HG03108 (cell line): ENCODE measurements at regions not wholly inside any gene's neighbourhood (a gene's known extent, or its start where the extent isn't known, plus 50 kb on each side); places are given as distances from the start of the nearest gene placed in this dataset.

Source experiments
- ATAC-seq: cut with Tn5 transposase; IDR thresholded peaks from one replicate; pipeline ENCODE4 v1.9.1; 2021; ENCODE audit warnings: moderate library complexity; ENCODE audit not compliant: unreplicated experiment

- ATAC-seq: no peak
Measured at GRCh38 chr1:55611123-55611522, 396.0 kb upstream of the USP24 start.

GRCh38 chr1:55610203-55610602 is 395.0 kb upstream of the USP24 start:
- ATAC-seq: no peak

- no peak for ATAC-seq
Measured at GRCh38 chr1:55609630-55610029, 394.5 kb upstream of the USP24 start.

- ATAC-seq: no peak
Measured at GRCh38 chr1:55605155-55605554, 390.0 kb upstream of the USP24 start.

GRCh38 chr1:55604749-55605148 is 389.6 kb upstream of the USP24 start:
- ATAC-seq: no peak

GRCh38 chr1:55604179-55604578 is 389.0 kb upstream of the USP24 start:
- ATAC-seq: no peak

- no peak for ATAC-seq
Measured at GRCh38 chr1:55600242-55600641, 385.1 kb upstream of the USP24 start.

- no peak for ATAC-seq
Measured at GRCh38 chr1:55597910-55598309, 382.7 kb upstream of the USP24 start.

GRCh38 chr1:55594701-55595100 is 379.5 kb upstream of the USP24 start:
- ATAC-seq: no peak

- no peak for ATAC-seq
Measured at GRCh38 chr1:55593298-55593697, 378.1 kb upstream of the USP24 start.

GRCh38 chr1:55592122-55592521 is 377.0 kb upstream of the USP24 start:
- no peak for ATAC-seq

GRCh38 chr1:55589671-55590297 is 374.6 kb upstream of the USP24 start:
- no peak for ATAC-seq

GRCh38 chr1:55588309-55588708 is 373.1 kb upstream of the USP24 start:
- ATAC-seq: no peak

GRCh38 chr1:55586771-55587170 is 371.6 kb upstream of the USP24 start:
- no peak for ATAC-seq

- ATAC-seq: no peak
Measured at GRCh38 chr1:55585402-55585792, 370.2 kb upstream of the USP24 start.

- ATAC-seq: no peak
Measured at GRCh38 chr1:55584526-55585401, 369.6 kb upstream of the USP24 start.

- no peak for ATAC-seq
Measured at GRCh38 chr1:55582084-55582483, 366.9 kb upstream of the USP24 start.

GRCh38 chr1:55580845-55581332 is 365.7 kb upstream of the USP24 start:
- ATAC-seq: no peak

GRCh38 chr1:55579332-55580001 is 364.3 kb upstream of the USP24 start:
- no peak for ATAC-seq

GRCh38 chr1:55578646-55579045 is 363.5 kb upstream of the USP24 start:
- ATAC-seq: no peak

GRCh38 chr1:55575571-55576279 is 360.6 kb upstream of the USP24 start:
- no peak for ATAC-seq
